Mesendoderm (in vitro differentiated cells): ENCODE measurements at regions not wholly inside any gene's neighbourhood (a gene's known extent, or its start where the extent isn't known, plus 50 kb on each side); places are given as distances from the start of the nearest gene placed in this dataset.

Experiments
- DNase-seq: peaks from one replicate; pipeline ENCODE4 v3.0.0; 2013
- H2AK5ac ChIP-seq: 2 replicates; pipeline ENCODE4 v1.6.1; 2013; ENCODE audit warnings: low read length, inconsistent platforms
- H2BK120ac ChIP-seq: 2 replicates; pipeline ENCODE4 v1.6.1; 2013; ENCODE audit warnings: low read depth, mild to moderate bottlenecking, low read length, moderate library complexity, mixed read lengths
- H2BK15ac ChIP-seq: replicated peaks from 2 replicates; pipeline ENCODE4 v1.6.1; 2013; ENCODE audit warnings: low read depth, mild to moderate bottlenecking, moderate library complexity
- H2BK5ac ChIP-seq: 2 replicates; pipeline ENCODE4 v1.6.1; 2013; ENCODE audit warnings: low read length, inconsistent platforms
- H3K18ac ChIP-seq: 2 replicates; pipeline ENCODE4 v1.6.1; 2013; ENCODE audit warnings: mild to moderate bottlenecking, low read length, mixed read lengths
- H3K23ac ChIP-seq: one replicate; pipeline ENCODE4 v1.6.1; 2013; ENCODE audit warnings: low read length
- H3K27ac ChIP-seq: 2 replicates; pipeline ENCODE4 v1.5.1; 2013; ENCODE audit warnings: low read depth, mild to moderate bottlenecking, inconsistent platforms, low read length, moderate library complexity
- H3K27me3 ChIP-seq: 2 replicates; pipeline ENCODE4 v1.6.1; 2013; ENCODE audit warnings: low read length, control low read depth, mild to moderate bottlenecking, inconsistent platforms; ENCODE audit not compliant: insufficient read depth, poor library complexity
- H3K36me3 ChIP-seq: 2 replicates; pipeline ENCODE4 v1.6.1; 2013; ENCODE audit warnings: low read length, inconsistent platforms; ENCODE audit not compliant: control insufficient read depth, insufficient read depth
- H3K4ac ChIP-seq: one replicate; pipeline ENCODE4 v1.6.1; 2013; ENCODE audit warnings: low read depth, mild to moderate bottlenecking, low read length, moderate library complexity
- H3K4me1 ChIP-seq: 2 replicates; pipeline ENCODE4 v1.6.1; 2013; ENCODE audit warnings: low read depth, low read length, inconsistent platforms; ENCODE audit not compliant: control insufficient read depth
- H3K4me2 ChIP-seq: 2 replicates; pipeline ENCODE4 v1.6.1; 2013; ENCODE audit warnings: low read length
- H3K4me3 ChIP-seq: 2 replicates; pipeline ENCODE4 v1.5.1; 2013; ENCODE audit warnings: mild to moderate bottlenecking, low read length
- H3K56ac ChIP-seq: one replicate; pipeline ENCODE4 v1.6.1; 2013; ENCODE audit warnings: low read length
- H3K79me1 ChIP-seq: 2 replicates; pipeline ENCODE4 v1.6.1; 2013; ENCODE audit warnings: low read length, inconsistent platforms
- H3K79me2 ChIP-seq: 2 replicates; pipeline ENCODE4 v1.6.1; 2013; ENCODE audit warnings: mild to moderate bottlenecking, low read length; ENCODE audit not compliant: control insufficient read depth, insufficient read depth
- H3K9ac ChIP-seq: 2 replicates; pipeline ENCODE4 v1.6.1; 2013; ENCODE audit warnings: low read length, inconsistent platforms
- H4K5ac ChIP-seq: one replicate; pipeline ENCODE4 v1.6.1; 2013; ENCODE audit warnings: low read length
- H4K8ac ChIP-seq: one replicate; pipeline ENCODE4 v1.6.1; 2013; ENCODE audit warnings: low read depth, mild to moderate bottlenecking, control low read depth, low read length, moderate library complexity
- WGBS: extraction: QIAGEN DNeasy Blood & Tissue Kit; methylation state at CpG from one replicate; pipeline ENCODE4 v1.1.7; 2013; ENCODE audit warnings: low lambda C conversion rate, missing lambda C conversion rate; ENCODE audit not compliant: insufficient coverage; ENCODE audit errors: extremely low coverage; 5-methylcytosine and 5-hydroxymethylcytosine counted together

DNA sequence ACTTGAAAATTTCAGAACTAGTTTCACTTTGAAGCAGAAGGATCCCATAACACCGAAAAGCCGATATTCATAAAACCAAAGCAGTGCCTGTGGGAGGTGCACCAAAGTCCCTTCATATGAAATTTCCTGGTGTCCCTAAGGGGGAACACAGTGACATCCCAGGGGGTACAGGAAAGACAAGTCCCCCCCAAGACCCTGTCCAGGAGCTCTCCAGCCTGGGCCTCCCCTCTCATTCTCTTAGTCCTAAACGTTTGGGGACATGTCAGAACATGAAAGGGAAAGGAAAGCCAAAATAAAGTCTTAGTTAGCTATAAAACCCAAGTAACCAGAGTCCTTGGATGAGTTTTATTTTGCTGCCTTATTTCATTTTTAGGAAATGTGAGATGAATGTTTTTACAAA lies 56.6 kb downstream of the MRPL57 start:
- Histone ChIP-seq H3K27ac (no peak overlapping the region), H2BK5ac (no peak overlapping the region), H3K18ac (no peak overlapping the region), H3K27me3 (no peaks in the 10 kb centered on the region), H3K23ac (no peak overlapping the region), H3K4me2 (no peak overlapping the region), H2BK15ac (no peak overlapping the region), H3K4me1 (no peaks in the 10 kb centered on the region), H3K4me3 (no peak overlapping the region), H3K79me1 (no peaks in the 10 kb centered on the region), H3K56ac (no peak overlapping the region), H4K5ac (no peak overlapping the region), H3K79me2 (no peaks in the 10 kb centered on the region), H3K36me3 (no peaks in the 10 kb centered on the region), H2BK120ac (no peak overlapping the region), H2AK5ac (no peak overlapping the region), H3K9ac (no peak overlapping the region), H4K8ac (no peak overlapping the region), H3K4ac (no peak overlapping the region)
- WGBS: no CpG with 5 or more reads among the region's 3 CpGs
- DNase-seq: no peak

DNA sequence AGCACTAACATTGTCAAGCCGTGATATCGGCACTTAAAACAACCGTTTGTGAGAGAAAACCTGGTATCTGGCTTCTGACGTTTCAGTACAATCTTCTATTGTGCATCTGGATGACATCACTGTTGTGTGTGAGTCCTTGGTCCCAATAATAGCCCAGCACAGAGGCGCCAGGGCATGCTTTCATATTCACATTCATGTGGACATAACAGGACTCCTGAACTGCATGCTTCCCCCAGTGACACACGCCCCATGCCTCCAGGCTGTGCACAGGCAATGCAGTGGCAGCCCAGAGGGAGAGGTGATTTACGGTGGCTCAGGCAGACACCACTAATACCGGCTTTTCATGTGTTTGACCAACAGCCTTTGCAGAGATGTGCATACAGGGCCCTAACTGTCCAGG lies 58.1 kb downstream of the MRPL57 start:
- H3K56ac ChIP-seq: no peak overlapping the region
- H2AK5ac ChIP-seq: no peak overlapping the region
- no peaks in the 10 kb centered on the region for H3K27me3 ChIP-seq
- H2BK5ac ChIP-seq: no peak overlapping the region
- DNase-seq: no peak
- WGBS: no CpG with 5 or more reads among the region's 8 CpGs
- no peaks in the 10 kb centered on the region for H3K4me1 ChIP-seq
- no peak overlapping the region for H4K5ac ChIP-seq
- H3K4me2 ChIP-seq: no peak overlapping the region
- H3K4me3 ChIP-seq: no peak overlapping the region
- no peaks in the 10 kb centered on the region for H3K79me2 ChIP-seq
- no peak overlapping the region for H3K9ac ChIP-seq
- H4K8ac ChIP-seq: no peak overlapping the region
- no peaks in the 10 kb centered on the region for H3K79me1 ChIP-seq
- H3K36me3 ChIP-seq: no peaks in the 10 kb centered on the region
- H2BK120ac ChIP-seq: no peak overlapping the region
- no peak overlapping the region for H3K4ac ChIP-seq
- no peak overlapping the region for H3K23ac ChIP-seq
- H3K27ac ChIP-seq: no peak overlapping the region
- no peak overlapping the region for H3K18ac ChIP-seq
- H2BK15ac ChIP-seq: no peak overlapping the region

DNA sequence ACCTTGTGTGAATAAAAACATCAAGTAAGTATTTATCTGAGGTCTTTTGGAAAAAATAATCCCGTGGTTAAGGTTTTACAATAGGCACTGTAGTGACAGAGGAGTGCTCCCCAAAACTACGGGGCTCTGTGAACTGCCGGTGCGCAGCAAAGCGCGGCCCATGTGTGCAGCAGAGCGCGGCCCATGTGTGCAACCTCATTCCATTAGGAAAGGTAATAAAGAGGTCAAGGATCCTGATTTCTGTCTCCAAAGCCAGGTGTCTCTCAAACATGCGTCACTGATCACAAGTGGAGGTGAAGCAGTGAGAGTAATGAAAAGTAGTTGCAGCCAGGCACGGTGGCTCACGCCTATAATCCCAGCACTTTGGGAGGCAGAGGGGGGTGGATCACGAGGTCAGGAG lies 58.7 kb downstream of the MRPL57 start:
- H3K56ac ChIP-seq: no peak overlapping the region

DNA sequence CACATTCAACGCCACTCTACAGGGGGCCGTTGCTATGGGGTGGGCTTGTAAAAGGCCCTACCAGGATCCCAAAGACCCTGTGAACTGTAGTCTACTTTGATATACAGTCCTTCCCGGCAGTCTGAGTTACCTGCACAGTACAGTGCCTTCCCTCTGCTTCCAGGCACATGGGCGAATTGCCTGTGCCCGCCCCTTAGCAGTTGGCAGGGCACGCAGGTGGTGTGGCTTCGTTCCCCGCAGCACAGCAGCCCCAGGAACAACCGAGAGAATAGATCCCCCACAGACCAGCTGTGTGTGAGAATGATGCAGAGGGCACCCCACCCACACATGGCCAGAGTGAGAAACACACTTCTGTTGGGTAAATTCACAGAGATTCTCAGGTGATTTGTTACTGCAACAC lies 60.6 kb downstream of the MRPL57 start:
- Histone ChIP-seq H2AK5ac (no peak overlapping the region), H3K36me3 (no peaks in the 10 kb centered on the region), H3K27me3 (no peaks in the 10 kb centered on the region), H3K23ac (no peak overlapping the region), H2BK120ac (no peak overlapping the region), H4K8ac (no peak overlapping the region), H4K5ac (no peak overlapping the region), H3K18ac (no peak overlapping the region), H3K27ac (no peak overlapping the region), H3K56ac (no peak overlapping the region), H3K4me3 (no peak overlapping the region), H3K4me1 (no peaks in the 10 kb centered on the region), H3K4me2 (no peak overlapping the region), H2BK15ac (no peak overlapping the region), H2BK5ac (no peak overlapping the region), H3K4ac (no peak overlapping the region), H3K79me2 (no peaks in the 10 kb centered on the region), H3K9ac (no peak overlapping the region), H3K79me1 (no peaks in the 10 kb centered on the region)
- DNase-seq: no peak
- WGBS: no CpG with 5 or more reads among the region's 9 CpGs

More for the DNA sequence above, 58.7 kb downstream of the MRPL57 start:
- Histone ChIP-seq H3K4me2 (no peak overlapping the region), H3K4me1 (no peaks in the 10 kb centered on the region), H3K4me3 (no peak overlapping the region), H3K18ac (no peak overlapping the region), H4K5ac (no peak overlapping the region), H3K27me3 (no peaks in the 10 kb centered on the region), H3K79me2 (no peaks in the 10 kb centered on the region), H2BK5ac (no peak overlapping the region), H3K36me3 (no peaks in the 10 kb centered on the region), H3K23ac (no peak overlapping the region), H2AK5ac (no peak overlapping the region), H3K9ac (no peak overlapping the region), H2BK120ac (no peak overlapping the region), H2BK15ac (no peak overlapping the region), H4K8ac (no peak overlapping the region), H3K27ac (no peak overlapping the region), H3K79me1 (no peaks in the 10 kb centered on the region), H3K4ac (no peak overlapping the region)
- no CpG with 5 or more reads among the region's 12 CpGs for WGBS
- DNase-seq: no peak

DNA sequence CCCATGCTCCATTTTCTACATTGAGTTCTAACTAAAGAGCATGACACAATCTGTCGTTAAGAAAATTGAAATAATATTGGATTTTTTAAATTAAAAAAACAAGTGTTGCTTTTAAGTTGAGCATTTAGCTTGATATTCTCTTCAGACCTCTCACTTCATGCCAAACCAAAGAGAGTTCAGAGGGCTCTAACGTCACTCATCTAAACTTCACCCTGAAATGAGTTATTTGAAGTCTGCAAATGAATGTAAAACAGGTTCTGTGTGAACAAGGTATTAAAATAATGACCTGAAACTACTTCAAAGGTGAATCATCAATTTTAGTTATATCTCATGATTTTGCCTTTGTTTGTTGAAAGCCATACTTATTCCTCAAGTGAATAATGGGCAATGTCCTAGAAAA lies 61.8 kb downstream of the MRPL57 start:
- no peak overlapping the region for H3K4me3 ChIP-seq
- no peak overlapping the region for H2BK5ac ChIP-seq
- H3K4me2 ChIP-seq: no peak overlapping the region
- H3K4ac ChIP-seq: no peak overlapping the region
- H2BK15ac ChIP-seq: no peak overlapping the region
- no peak overlapping the region for H4K5ac ChIP-seq
- no peak for DNase-seq
- H3K56ac ChIP-seq: no peak overlapping the region
- no peak overlapping the region for H3K27ac ChIP-seq
- H3K18ac ChIP-seq: no peak overlapping the region
- WGBS: no CpG with 5 or more reads among the region's 2 CpGs
- no peaks in the 10 kb centered on the region for H3K79me2 ChIP-seq
- H3K23ac ChIP-seq: no peak overlapping the region
- H3K4me1 ChIP-seq: peaks cover 3% of the 10 kb centered on the region
- no peaks in the 10 kb centered on the region for H3K36me3 ChIP-seq
- no peak overlapping the region for H4K8ac ChIP-seq
- no peak overlapping the region for H3K9ac ChIP-seq
- no peaks in the 10 kb centered on the region for H3K27me3 ChIP-seq
- no peak overlapping the region for H2AK5ac ChIP-seq
- H2BK120ac ChIP-seq: no peak overlapping the region
- H3K79me1 ChIP-seq: no peaks in the 10 kb centered on the region

DNA sequence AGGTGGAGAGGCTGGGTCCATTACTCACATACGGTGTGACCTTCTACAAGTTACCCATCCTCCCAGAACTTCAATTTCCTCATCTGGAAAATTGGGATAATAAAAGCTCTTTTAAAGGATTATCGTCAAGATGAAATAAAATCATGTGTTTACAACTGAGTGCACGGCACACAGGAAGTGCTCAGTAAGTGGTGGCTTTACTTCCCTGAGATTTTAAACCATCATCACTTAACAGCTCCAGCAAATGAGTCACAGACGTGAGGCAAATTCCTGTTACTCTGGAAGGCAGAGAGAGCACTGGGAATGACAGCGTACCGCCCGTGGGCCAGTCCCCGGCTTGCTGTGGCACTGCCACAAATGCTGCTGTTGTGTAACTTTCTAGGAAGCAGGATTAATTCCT lies 64.1 kb downstream of the MRPL57 start:
- no peaks in the 10 kb centered on the region for H3K36me3 ChIP-seq
- no peak overlapping the region for H3K4me3 ChIP-seq
- no peak overlapping the region for H2BK120ac ChIP-seq
- H2BK15ac ChIP-seq: no peak overlapping the region
- H3K79me2 ChIP-seq: no peaks in the 10 kb centered on the region
- peak; percentile 62 for DNase-seq
- no peak overlapping the region for H3K9ac ChIP-seq
- H2AK5ac ChIP-seq: no peak overlapping the region
- no peak overlapping the region for H4K5ac ChIP-seq
- no CpG with 5 or more reads among the region's 8 CpGs for WGBS
- H3K56ac ChIP-seq: no peak overlapping the region
- H2BK5ac ChIP-seq: no peak overlapping the region
- peaks cover 3% of the 10 kb centered on the region for H3K4me1 ChIP-seq
- no peaks in the 10 kb centered on the region for H3K27me3 ChIP-seq
- no peak overlapping the region for H3K18ac ChIP-seq
- H3K23ac ChIP-seq: no peak overlapping the region
- no peaks in the 10 kb centered on the region for H3K79me1 ChIP-seq
- no peak overlapping the region for H3K4ac ChIP-seq
- no peak overlapping the region for H3K27ac ChIP-seq
- H3K4me2 ChIP-seq: no peak overlapping the region
- no peak overlapping the region for H4K8ac ChIP-seq
